ENCODE measurements at regions not wholly inside any gene's neighbourhood (a gene's known extent, or its start where the extent isn't known, plus 50 kb on each side); places are given as distances from the start of the nearest gene placed in this dataset.

DNA sequence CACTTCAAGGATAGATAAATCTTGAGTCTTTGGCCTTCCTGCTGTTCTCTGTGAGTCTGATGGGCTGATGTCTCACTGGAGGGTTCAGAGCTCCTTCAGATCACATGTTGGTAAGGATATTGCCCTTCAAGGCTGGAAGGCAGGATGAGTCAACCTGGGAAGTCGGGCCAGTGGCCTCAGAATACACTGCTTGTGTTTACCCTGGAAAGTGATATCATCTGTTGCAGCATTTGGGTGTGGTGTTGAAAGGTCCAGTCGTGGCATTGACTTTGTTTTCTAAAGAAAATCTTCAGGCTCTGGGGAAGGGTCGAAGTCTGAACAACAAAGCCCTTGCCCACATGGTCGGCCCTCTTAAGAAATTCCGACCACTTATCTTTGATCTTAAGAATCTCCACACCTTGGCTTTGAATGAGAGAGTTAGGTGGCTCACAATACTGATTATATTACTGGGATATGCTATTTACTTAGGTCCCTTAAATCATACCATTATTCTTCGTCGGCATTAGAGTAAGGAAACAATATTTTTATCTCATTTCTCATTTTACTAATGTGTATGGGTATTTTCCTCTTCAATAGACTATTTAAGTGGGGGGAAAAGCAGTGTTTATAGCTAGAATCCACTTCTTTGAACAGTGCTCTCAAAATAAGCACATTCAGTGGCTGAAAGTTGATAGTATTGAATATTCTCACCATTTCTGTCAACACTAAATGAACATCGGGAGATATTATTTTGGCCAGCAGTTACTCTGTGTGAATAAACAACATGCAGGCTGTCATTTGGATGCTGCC, 303.9 kb upstream of the RASGRP1 start:
- TF ChIP-seq ESRRG (CRISPR knock-in tag; IDR thresholded peaks at IDR 0.05) (no peak), ARNTL (CRISPR knock-in tag; IDR thresholded peaks at IDR 0.05; ENCODE audit: borderline replicate concordance, low read depth) (no peak), CSDC2 (CRISPR knock-in tag; IDR thresholded peaks at IDR 0.05) (no peak), SNAI2 (CRISPR knock-in tag; IDR thresholded peaks at IDR 0.05) (no peak), ZFP3 (CRISPR knock-in tag; IDR thresholded peaks at IDR 0.05) (no peak), ISL1 (CRISPR knock-in tag; IDR thresholded peaks at IDR 0.05) (no peak)
- TF ChIP-seq, protein P1, sequence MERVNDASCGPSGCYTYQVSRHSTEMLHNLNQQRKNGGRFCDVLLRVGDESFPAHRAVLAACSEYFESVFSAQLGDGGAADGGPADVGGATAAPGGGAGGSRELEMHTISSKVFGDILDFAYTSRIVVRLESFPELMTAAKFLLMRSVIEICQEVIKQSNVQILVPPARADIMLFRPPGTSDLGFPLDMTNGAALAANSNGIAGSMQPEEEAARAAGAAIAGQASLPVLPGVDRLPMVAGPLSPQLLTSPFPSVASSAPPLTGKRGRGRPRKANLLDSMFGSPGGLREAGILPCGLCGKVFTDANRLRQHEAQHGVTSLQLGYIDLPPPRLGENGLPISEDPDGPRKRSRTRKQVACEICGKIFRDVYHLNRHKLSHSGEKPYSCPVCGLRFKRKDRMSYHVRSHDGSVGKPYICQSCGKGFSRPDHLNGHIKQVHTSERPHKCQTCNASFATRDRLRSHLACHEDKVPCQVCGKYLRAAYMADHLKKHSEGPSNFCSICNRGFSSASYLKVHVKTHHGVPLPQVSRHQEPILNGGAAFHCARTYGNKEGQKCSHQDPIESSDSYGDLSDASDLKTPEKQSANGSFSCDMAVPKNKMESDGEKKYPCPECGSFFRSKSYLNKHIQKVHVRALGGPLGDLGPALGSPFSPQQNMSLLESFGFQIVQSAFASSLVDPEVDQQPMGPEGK (CRISPR knock-in tag; IDR thresholded peaks at IDR 0.05; ENCODE audit: borderline replicate concordance), result no peak
- TF ChIP-seq, protein P2, sequence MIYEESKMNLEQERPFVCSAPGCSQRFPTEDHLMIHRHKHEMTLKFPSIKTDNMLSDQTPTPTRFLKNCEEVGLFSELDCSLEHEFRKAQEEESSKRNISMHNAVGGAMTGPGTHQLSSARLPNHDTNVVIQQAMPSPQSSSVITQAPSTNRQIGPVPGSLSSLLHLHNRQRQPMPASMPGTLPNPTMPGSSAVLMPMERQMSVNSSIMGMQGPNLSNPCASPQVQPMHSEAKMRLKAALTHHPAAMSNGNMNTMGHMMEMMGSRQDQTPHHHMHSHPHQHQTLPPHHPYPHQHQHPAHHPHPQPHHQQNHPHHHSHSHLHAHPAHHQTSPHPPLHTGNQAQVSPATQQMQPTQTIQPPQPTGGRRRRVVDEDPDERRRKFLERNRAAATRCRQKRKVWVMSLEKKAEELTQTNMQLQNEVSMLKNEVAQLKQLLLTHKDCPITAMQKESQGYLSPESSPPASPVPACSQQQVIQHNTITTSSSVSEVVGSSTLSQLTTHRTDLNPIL (CRISPR knock-in tag; IDR thresholded peaks at IDR 0.05; ENCODE audit: low read depth), result no peak
- TF ChIP-seq, protein P3, sequence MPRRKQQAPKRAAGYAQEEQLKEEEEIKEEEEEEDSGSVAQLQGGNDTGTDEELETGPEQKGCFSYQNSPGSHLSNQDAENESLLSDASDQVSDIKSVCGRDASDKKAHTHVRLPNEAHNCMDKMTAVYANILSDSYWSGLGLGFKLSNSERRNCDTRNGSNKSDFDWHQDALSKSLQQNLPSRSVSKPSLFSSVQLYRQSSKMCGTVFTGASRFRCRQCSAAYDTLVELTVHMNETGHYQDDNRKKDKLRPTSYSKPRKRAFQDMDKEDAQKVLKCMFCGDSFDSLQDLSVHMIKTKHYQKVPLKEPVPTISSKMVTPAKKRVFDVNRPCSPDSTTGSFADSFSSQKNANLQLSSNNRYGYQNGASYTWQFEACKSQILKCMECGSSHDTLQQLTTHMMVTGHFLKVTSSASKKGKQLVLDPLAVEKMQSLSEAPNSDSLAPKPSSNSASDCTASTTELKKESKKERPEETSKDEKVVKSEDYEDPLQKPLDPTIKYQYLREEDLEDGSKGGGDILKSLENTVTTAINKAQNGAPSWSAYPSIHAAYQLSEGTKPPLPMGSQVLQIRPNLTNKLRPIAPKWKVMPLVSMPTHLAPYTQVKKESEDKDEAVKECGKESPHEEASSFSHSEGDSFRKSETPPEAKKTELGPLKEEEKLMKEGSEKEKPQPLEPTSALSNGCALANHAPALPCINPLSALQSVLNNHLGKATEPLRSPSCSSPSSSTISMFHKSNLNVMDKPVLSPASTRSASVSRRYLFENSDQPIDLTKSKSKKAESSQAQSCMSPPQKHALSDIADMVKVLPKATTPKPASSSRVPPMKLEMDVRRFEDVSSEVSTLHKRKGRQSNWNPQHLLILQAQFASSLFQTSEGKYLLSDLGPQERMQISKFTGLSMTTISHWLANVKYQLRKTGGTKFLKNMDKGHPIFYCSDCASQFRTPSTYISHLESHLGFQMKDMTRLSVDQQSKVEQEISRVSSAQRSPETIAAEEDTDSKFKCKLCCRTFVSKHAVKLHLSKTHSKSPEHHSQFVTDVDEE (CRISPR knock-in tag; IDR thresholded peaks at IDR 0.05), result no peak
